SK-N-SH (cell line): ENCODE measurements at regions not wholly inside any gene's neighbourhood (a gene's known extent, or its start where the extent isn't known, plus 50 kb on each side); places are given as distances from the start of the nearest gene placed in this dataset.

Source experiments
- CTCF ChIA-PET: fragments of 300-600, 350-600 bp; formaldehyde crosslinking; extraction: SDS; loops from one replicate; lab custom pipeline; 2021; lab: Yijun Ruan, JAX
- POLR2A ChIA-PET: fragments of 350-600 bp; sonication (Branson Sonifier 250); formaldehyde crosslinking; extraction: SDS; loops from one replicate; lab custom pipeline; 2020; ENCODE audit warnings: antibody characterized with exemption, inconsistent platforms; lab: Yijun Ruan, JAX
- DNase-seq: peaks from one replicate; pipeline ENCODE4 v3.0.0; 2012
- H2AFZ ChIP-seq: fragments of 200-600 bp; sonication (generic); 2 replicates; pipeline ENCODE4 v1.8.1; 2016; ENCODE audit warnings: antibody characterized with exemption, mild to moderate bottlenecking, low read depth
- H3F3A ChIP-seq: fragments of 200-600 bp; sonication (generic); replicated peaks from 2 replicates; pipeline ENCODE3; 2016; ENCODE audit warnings: antibody characterized with exemption, mild to moderate bottlenecking; ENCODE audit not compliant: insufficient read depth
- H3K27ac ChIP-seq, 2 experiments: fragments of 200-500 bp in 1 of 2; fragments of 200-600 bp in 1 of 2; sonication (Bioruptor generic) in 1 of 2; sonication (generic), shearing (Covaris generic) in 1 of 2; 2 replicates each; pipeline versions ENCODE4 v1.5.1 to v1.6.1; 2014 to 2016; ENCODE audit warnings: low read depth in 2 of 2, inconsistent platforms in 1 of 2, low read length in 1 of 2, mild to moderate bottlenecking in 1 of 2, mixed read lengths in 1 of 2
- H3K27me3 ChIP-seq: fragments of 200-600 bp; sonication (generic), shearing (Covaris generic); 2 replicates; pipeline ENCODE4 v1.6.1; 2016; ENCODE audit warnings: mixed run types; ENCODE audit not compliant: insufficient read depth
- H3K36me3 ChIP-seq, 2 experiments: fragments of 200-500 bp in 1 of 2; fragments of 200-600 bp in 1 of 2; sonication (Bioruptor generic) in 1 of 2; sonication (generic) in 1 of 2; replicated peaks in 1 of 2; 2 replicates each; pipeline versions ENCODE3 to v1.5.1; 2014 to 2016; ENCODE audit warnings: low read length in 1 of 2, mild to moderate bottlenecking in 1 of 2; ENCODE audit not compliant: insufficient read depth in 2 of 2, control insufficient read depth in 1 of 2
- H3K4me1 ChIP-seq, 2 experiments: fragments of 200-500 bp in 1 of 2; fragments of 200-600 bp in 1 of 2; sonication (Bioruptor generic) in 1 of 2; sonication (generic), shearing (Covaris generic) in 1 of 2; 2 replicates each; pipeline versions ENCODE4 v1.5.1 to v1.6.1; 2014 to 2016; ENCODE audit warnings: low read depth in 1 of 2, low read length in 1 of 2, mixed run types in 1 of 2; ENCODE audit not compliant: insufficient read depth in 2 of 2, control insufficient read depth in 1 of 2
- H3K4me2 ChIP-seq: fragments of 200-600 bp; sonication (generic), shearing (Covaris generic); 2 replicates; pipeline ENCODE4 v1.6.1; 2017; ENCODE audit warnings: mixed run types
- H3K4me3 ChIP-seq, 2 experiments: fragments of 200-500 bp in 1 of 2; fragments of 200-600 bp in 1 of 2; sonication (Bioruptor generic) in 1 of 2; sonication (generic), shearing (Covaris generic) in 1 of 2; 2 replicates each; pipeline versions ENCODE4 v1.5.1 to v1.8.1; 2014 to 2016; ENCODE audit warnings: low read depth in 2 of 2, inconsistent platforms in 1 of 2, low read length in 1 of 2, mild to moderate bottlenecking in 1 of 2, mixed read lengths in 1 of 2, moderate library complexity in 1 of 2
- H3K79me2 ChIP-seq: fragments of 200-600 bp; sonication (generic); 2 replicates; pipeline ENCODE4 v1.8.1; 2017; ENCODE audit warnings: mild to moderate bottlenecking; ENCODE audit not compliant: insufficient read depth
- H3K9ac ChIP-seq: fragments of 200-600 bp; sonication (generic); 2 replicates; pipeline ENCODE4 v1.6.1; 2017; ENCODE audit warnings: mixed run types
- H3K9me2 ChIP-seq: fragments of 200-600 bp; sonication (generic); 2 replicates; pipeline ENCODE4 v1.6.1; 2017; ENCODE audit warnings: mixed run types
- H3K9me3 ChIP-seq: fragments of 200-600 bp; sonication (generic); 2 replicates; pipeline ENCODE4 v1.6.1; 2017; ENCODE audit warnings: mixed run types, mild to moderate bottlenecking, moderate library complexity
- H4K20me1 ChIP-seq: fragments of 200-600 bp; sonication (generic); 2 replicates; pipeline ENCODE4 v1.6.1; 2017; ENCODE audit warnings: mild to moderate bottlenecking, mixed run types; ENCODE audit not compliant: insufficient read depth
- CHD2 ChIP-seq: fragments of 150-350 bp; IDR thresholded peaks from 2 replicates; pipeline ENCODE4 v1.6.1; 2018; ENCODE audit warnings: low read length; ENCODE audit not compliant: partially characterized antibody
- EZH2phosphoT487 ChIP-seq: fragments of 200-600 bp; sonication (generic); IDR thresholded peaks from 2 replicates; pipeline ENCODE4 v1.6.1; 2017; ENCODE audit warnings: low read depth, mixed run types, mild to moderate bottlenecking, antibody characterized with exemption, moderate library complexity, borderline replicate concordance
- FOXM1 ChIP-seq: IDR thresholded peaks from 2 replicates; pipeline ENCODE4 v1.4.0; 2012; ENCODE audit warnings: low read depth, mild to moderate bottlenecking
- IRF3 ChIP-seq: fragments of 150-350 bp; IDR thresholded peaks from 2 replicates; pipeline ENCODE4 v1.6.1; 2016; ENCODE audit warnings: mild to moderate bottlenecking, low read depth, low read length
- JUND ChIP-seq: IDR thresholded peaks from 2 replicates; pipeline ENCODE4 v1.4.0; 2012
- PBX3 ChIP-seq: IDR thresholded peaks from 2 replicates; pipeline ENCODE4; 2012
- REST ChIP-seq: IDR thresholded peaks from 2 replicates; pipeline ENCODE4 v1.6.1; 2012; ENCODE audit warnings: mild to moderate bottlenecking, low read depth, low read length, moderate library complexity
- USF2 ChIP-seq: fragments of 150-350 bp; IDR thresholded peaks from 2 replicates; pipeline ENCODE4 v1.6.1; 2017; ENCODE audit warnings: antibody characterized with exemption, low read length, low read depth, borderline replicate concordance

GRCh38 chrX:69236641-69237040 is 71.4 kb upstream of the PJA1 start (continued):
- TF ChIP-seq IRF3 (no peak), FOXM1 (no peak), REST (no peak)

GRCh38 chrX:69234624-69235023 is 69.4 kb upstream of the PJA1 start:
- Histone ChIP-seq H3K79me2 (no peaks in the 10 kb centered on the region), H3K9me3 (no peaks in the 10 kb centered on the region), H2AFZ (no peak overlapping the region), H3K4me2 (no peak overlapping the region), H3K9ac (no peak overlapping the region), H3F3A (no peaks in the 10 kb centered on the region), H3K4me3 (no peak overlapping the region), H3K27me3 (no peaks in the 10 kb centered on the region; the same call in 1 of the 2 replicates), H3K27ac (no peak overlapping the region), H4K20me1 (no peaks in the 10 kb centered on the region), H3K4me1 (peaks cover 0 to 19% of the 10 kb centered on the region in 2 experiments; a peak in 1 of 4 replicates), H3K9me2 (no peaks in the 10 kb centered on the region), H3K36me3 (no peaks in the 10 kb centered on the region)
- no peak for TF ChIP-seq USF2
- TF ChIP-seq CHD2 = no peak
- TF ChIP-seq JUND = no peak
- TF ChIP-seq EZH2phosphoT487 = no peak
- TF ChIP-seq FOXM1 = no peak
- no peak for TF ChIP-seq PBX3
- CTCF ChIA-PET = interaction anchor here (1.2 kb wide), 1 partner anchor 13 kb away, joined by 4 read pairs; no protein-coding TSS in a partner anchor
- no peak for DNase-seq
- POLR2A ChIA-PET = no interaction called here
